ENCODE measurements at regions not wholly inside any gene's neighbourhood (a gene's known extent, or its start where the extent isn't known, plus 50 kb on each side); places are given as distances from the start of the nearest gene placed in this dataset.

- Histone ChIP-seq H3K4me3 (replicated peaks; ENCODE audit: insufficient read depth, low read length) (no peak overlapping the region), H3K27me3 (ENCODE audit: insufficient read depth, poor library complexity, severe bottlenecking) (no peaks in the 10 kb centered on the region), H3K27ac (replicated peaks) (no peak overlapping the region)
- TF ChIP-seq POLR2AphosphoS5 (IDR thresholded peaks at IDR 0.05; ENCODE audit: low read depth) (0 out of 2 replicates have a peak, but pooled peaks have one; percentile 31), CTCF (IDR thresholded peaks at IDR 0.05; ENCODE audit: insufficient read depth, low read length) (no peak)
- peak; percentile 35 to 88 for DNase-seq (ENCODE audit: low read depth in 1 of 2, low spot score in 1 of 2)
These were observed 210.3 kb upstream of the RBMS1 start for GRCh38 chr2:160703648-160704585.

- peak in 1 of 2 experiments; percentile 6 for DNase-seq (ENCODE audit: low read depth in 1 of 2, low spot score in 1 of 2)
- no peak for TF ChIP-seq POLR2AphosphoS5 (IDR thresholded peaks at IDR 0.05; ENCODE audit: low read depth)
- TF ChIP-seq GABPA (IDR thresholded peaks at IDR 0.05; ENCODE audit: low read depth) = no peak
- no peak for TF ChIP-seq REST (IDR thresholded peaks at IDR 0.05; ENCODE audit: insufficient replicate concordance, low read depth)
- TF ChIP-seq CTCF (IDR thresholded peaks at IDR 0.05; ENCODE audit: insufficient read depth, low read length) = no peak
- no peak for TF ChIP-seq SPI1 (IDR thresholded peaks at IDR 0.05; ENCODE audit: borderline replicate concordance, low read depth)
- no peak overlapping the region for H3K27ac ChIP-seq (replicated peaks)
- no peak overlapping the region for H3K4me3 ChIP-seq (replicated peaks; ENCODE audit: insufficient read depth, low read length)
- no peaks in the 10 kb centered on the region for H3K27me3 ChIP-seq (ENCODE audit: insufficient read depth, poor library complexity, severe bottlenecking)
These were observed 221.8 kb upstream of the RBMS1 start for GRCh38 chr2:160715428-160715827.

- Histone ChIP-seq H3K27ac (replicated peaks) (no peak overlapping the region), H3K27me3 (ENCODE audit: insufficient read depth, poor library complexity, severe bottlenecking) (no peaks in the 10 kb centered on the region), H3K4me3 (replicated peaks; ENCODE audit: insufficient read depth, low read length) (no peak overlapping the region)
- TF ChIP-seq REST (IDR thresholded peaks at IDR 0.05; ENCODE audit: insufficient replicate concordance, low read depth) = no peak
- TF ChIP-seq SPI1 (IDR thresholded peaks at IDR 0.05; ENCODE audit: borderline replicate concordance, low read depth) = no peak
- TF ChIP-seq CTCF (IDR thresholded peaks at IDR 0.05; ENCODE audit: insufficient read depth, low read length) = no peak
- no peak for DNase-seq (ENCODE audit: low read depth in 1 of 2, low spot score in 1 of 2)
These were observed 225.5 kb upstream of the RBMS1 start for GRCh38 chr2:160719116-160719515.
